ENCODE measurements at regions not wholly inside any gene's neighbourhood (a gene's known extent, or its start where the extent isn't known, plus 50 kb on each side); places are given as distances from the start of the nearest gene placed in this dataset.

- H4K20me1 ChIP-seq (ENCODE audit: control insufficient read depth, insufficient read depth, insufficient read length): no peaks in the 10 kb centered on the region
- WGBS (ENCODE audit: extremely low coverage, insufficient read length, low lambda C conversion rate): no CpG with 5 or more reads among the region's 3 CpGs
- no peak overlapping the region for H2BK20ac ChIP-seq (ENCODE audit: low read depth, low read length, poor library complexity, severe bottlenecking)
- no peaks in the 10 kb centered on the region for H3K4me1 ChIP-seq (ENCODE audit: insufficient read depth, low read length)
- no peak overlapping the region for H3K27ac Mint-ChIP-seq
- H3K27me3 Mint-ChIP-seq (ENCODE audit: low read depth): no peaks in the 10 kb centered on the region; the same call in none of the 2 replicates
- H3K56ac ChIP-seq (ENCODE audit: insufficient read length, low read depth, low read length): no peak overlapping the region
- H3K4me1 Mint-ChIP-seq: peaks cover 3 to 5% of the 10 kb centered on the region in 2 experiments; a peak in 2 of 4 replicates
- H3K79me2 ChIP-seq (ENCODE audit: insufficient read depth, low read length): no peaks in the 10 kb centered on the region
- H2BK5ac ChIP-seq (ENCODE audit: insufficient read length, low read length): no peak overlapping the region
- no peak overlapping the region for H3K23ac ChIP-seq (ENCODE audit: insufficient read length, low read depth, low read length)
- H3K9me3 Mint-ChIP-seq: no peaks in the 10 kb centered on the region
- H3K36me3 Mint-ChIP-seq (ENCODE audit: insufficient read depth in 1 of 3, low read depth in 3 of 3): no peaks in the 10 kb centered on the region
- no peaks in the 10 kb centered on the region for H3K79me1 ChIP-seq (ENCODE audit: insufficient read depth, low read depth, low read length, poor library complexity, severe bottlenecking)
- H3K27me3 ChIP-seq (ENCODE audit: insufficient read depth, low read length): no peaks in the 10 kb centered on the region
- H2BK12ac ChIP-seq (ENCODE audit: insufficient read length, low read depth, low read length): no peak overlapping the region
- TF ChIP-seq CTCF (conservative IDR thresholded peaks at IDR 0.05): no peak
- no peak overlapping the region for H3K14ac ChIP-seq (ENCODE audit: insufficient read depth, low read length)
- H4K5ac ChIP-seq (ENCODE audit: insufficient read length, low read depth, low read length): no peak overlapping the region
- H3K23me2 ChIP-seq (ENCODE audit: insufficient read length, low read depth, low read length, poor library complexity, severe bottlenecking): no peaks in the 10 kb centered on the region
- no peak overlapping the region for H3K27ac ChIP-seq (ENCODE audit: insufficient read length, low read depth, low read length)
- no peak overlapping the region for H3K9ac ChIP-seq (ENCODE audit: extremely low read depth, insufficient read length, low read length)
- H3K9me3 ChIP-seq (ENCODE audit: control insufficient read depth, low read depth, low read length): no peaks in the 10 kb centered on the region
- H3T11ph ChIP-seq (ENCODE audit: low read length): no peak overlapping the region
- no peak for DNase-seq
- no peak overlapping the region for H2BK15ac ChIP-seq (ENCODE audit: low read depth, low read length)
- H4K91ac ChIP-seq (ENCODE audit: insufficient read length, low read depth, low read length): no peak overlapping the region
- no peak overlapping the region for H3K18ac ChIP-seq (ENCODE audit: insufficient read length, low read depth, low read length)
- no peak overlapping the region for H3K4ac ChIP-seq (ENCODE audit: low read depth, low read length)
- H2AFZ ChIP-seq (ENCODE audit: low read length): no peak overlapping the region
- H3K4me2 ChIP-seq (ENCODE audit: insufficient read depth, insufficient read length, low read length): no peak overlapping the region
- no peak overlapping the region for H3K4me3 Mint-ChIP-seq
- H4K8ac ChIP-seq (replicated peaks; ENCODE audit: insufficient read length, low read depth, low read length): no peak overlapping the region
- H2AK5ac ChIP-seq (ENCODE audit: insufficient read length, low read length): no peak overlapping the region
- H2BK120ac ChIP-seq (ENCODE audit: low read depth, low read length, poor library complexity, severe bottlenecking): no peak overlapping the region
Measured at GRCh38 chr16:80084163-80084562, 456.6 kb upstream of the DYNLRB2 start.

All from H9 (cell line).